BE2C (cell line): ENCODE measurements at regions not wholly inside any gene's neighbourhood (a gene's known extent, or its start where the extent isn't known, plus 50 kb on each side); places are given as distances from the start of the nearest gene placed in this dataset.

Experiments used
- DNase-seq: peaks from one replicate; pipeline ENCODE4 v3.0.0-alpha.2; 2020
- H3K27me3 ChIP-seq: fragments of 250-450 bp; sonication (Bioruptor Pico); 2 replicates; pipeline ENCODE4 v1.5.1; 2020; ENCODE audit warnings: mild to moderate bottlenecking
- H3K36me3 ChIP-seq: fragments of 250-450 bp; sonication (Bioruptor Pico); 2 replicates; pipeline ENCODE4 v1.5.1; 2020; ENCODE audit warnings: mild to moderate bottlenecking
- H3K4me1 ChIP-seq: fragments of 250-450 bp; sonication (Bioruptor Pico); 2 replicates; pipeline ENCODE4 v1.5.1; 2020
- H3K4me3 ChIP-seq: 2 replicates; pipeline ENCODE4 v1.5.1; 2011; ENCODE audit warnings: low read depth, low read length
- H3K9me3 ChIP-seq: fragments of 250-450 bp; sonication (Bioruptor Pico); 2 replicates; pipeline ENCODE4 v1.5.1; 2020
- TF ChIP-seq, protein P1 (sequence below): IDR thresholded peaks from 2 replicates; pipeline ENCODE4 v1.5.1; 2012; ENCODE audit warnings: mild to moderate bottlenecking, low read depth, low read length

DNA sequence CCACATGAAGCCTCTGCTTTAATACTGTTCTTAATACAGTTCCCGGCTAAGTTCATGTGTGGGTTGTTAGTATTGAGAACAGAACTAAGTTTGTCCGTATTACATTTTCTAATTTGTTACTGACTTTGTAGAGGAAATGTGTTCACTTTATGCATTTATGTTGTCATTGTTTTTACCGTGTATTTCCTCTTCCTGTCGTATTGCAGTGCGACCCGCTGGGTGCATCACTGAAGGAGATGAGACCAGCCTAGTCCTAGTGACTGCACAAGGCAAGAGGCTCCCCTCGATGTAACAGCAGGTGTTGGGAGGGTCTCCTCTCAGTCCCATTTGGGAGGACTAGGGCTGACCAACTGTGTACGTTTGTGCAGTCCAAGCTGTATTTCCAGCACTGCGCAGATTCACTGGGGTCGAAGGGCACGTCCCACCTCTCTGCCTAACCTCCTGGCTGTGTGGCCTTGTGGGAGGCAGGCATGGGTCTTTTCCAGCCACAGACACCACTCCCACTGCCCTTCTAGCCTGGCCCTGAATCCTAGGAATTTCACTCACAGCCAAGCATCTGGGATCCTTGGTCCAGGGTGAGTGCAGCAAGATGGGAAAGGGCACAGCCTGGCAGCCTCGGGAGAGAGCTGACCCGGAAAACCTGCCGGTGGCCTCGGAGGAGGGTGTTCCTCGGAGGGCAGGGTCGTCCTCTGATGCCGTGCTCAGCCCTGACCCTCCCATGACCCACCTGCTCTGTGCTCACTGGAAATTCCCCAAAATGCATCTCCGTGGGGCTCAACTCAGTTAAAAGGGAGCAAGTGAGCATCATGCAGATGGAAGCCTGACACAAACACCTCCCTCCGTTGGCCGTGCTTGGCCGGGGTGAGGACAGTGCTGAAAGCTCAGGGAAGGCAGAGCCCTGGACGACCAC, 63.9 kb upstream of the FAM20C start:
- no peaks in the 10 kb centered on the region for H3K36me3 ChIP-seq
- H3K4me1 ChIP-seq = no peaks in the 10 kb centered on the region
- H3K4me3 ChIP-seq = no peak overlapping the region
- no peaks in the 10 kb centered on the region for H3K27me3 ChIP-seq
- TF ChIP-seq, protein P1, sequence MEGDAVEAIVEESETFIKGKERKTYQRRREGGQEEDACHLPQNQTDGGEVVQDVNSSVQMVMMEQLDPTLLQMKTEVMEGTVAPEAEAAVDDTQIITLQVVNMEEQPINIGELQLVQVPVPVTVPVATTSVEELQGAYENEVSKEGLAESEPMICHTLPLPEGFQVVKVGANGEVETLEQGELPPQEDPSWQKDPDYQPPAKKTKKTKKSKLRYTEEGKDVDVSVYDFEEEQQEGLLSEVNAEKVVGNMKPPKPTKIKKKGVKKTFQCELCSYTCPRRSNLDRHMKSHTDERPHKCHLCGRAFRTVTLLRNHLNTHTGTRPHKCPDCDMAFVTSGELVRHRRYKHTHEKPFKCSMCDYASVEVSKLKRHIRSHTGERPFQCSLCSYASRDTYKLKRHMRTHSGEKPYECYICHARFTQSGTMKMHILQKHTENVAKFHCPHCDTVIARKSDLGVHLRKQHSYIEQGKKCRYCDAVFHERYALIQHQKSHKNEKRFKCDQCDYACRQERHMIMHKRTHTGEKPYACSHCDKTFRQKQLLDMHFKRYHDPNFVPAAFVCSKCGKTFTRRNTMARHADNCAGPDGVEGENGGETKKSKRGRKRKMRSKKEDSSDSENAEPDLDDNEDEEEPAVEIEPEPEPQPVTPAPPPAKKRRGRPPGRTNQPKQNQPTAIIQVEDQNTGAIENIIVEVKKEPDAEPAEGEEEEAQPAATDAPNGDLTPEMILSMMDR = no peak
- DNase-seq = no peak
- H3K9me3 ChIP-seq = no peaks in the 10 kb centered on the region

DNA sequence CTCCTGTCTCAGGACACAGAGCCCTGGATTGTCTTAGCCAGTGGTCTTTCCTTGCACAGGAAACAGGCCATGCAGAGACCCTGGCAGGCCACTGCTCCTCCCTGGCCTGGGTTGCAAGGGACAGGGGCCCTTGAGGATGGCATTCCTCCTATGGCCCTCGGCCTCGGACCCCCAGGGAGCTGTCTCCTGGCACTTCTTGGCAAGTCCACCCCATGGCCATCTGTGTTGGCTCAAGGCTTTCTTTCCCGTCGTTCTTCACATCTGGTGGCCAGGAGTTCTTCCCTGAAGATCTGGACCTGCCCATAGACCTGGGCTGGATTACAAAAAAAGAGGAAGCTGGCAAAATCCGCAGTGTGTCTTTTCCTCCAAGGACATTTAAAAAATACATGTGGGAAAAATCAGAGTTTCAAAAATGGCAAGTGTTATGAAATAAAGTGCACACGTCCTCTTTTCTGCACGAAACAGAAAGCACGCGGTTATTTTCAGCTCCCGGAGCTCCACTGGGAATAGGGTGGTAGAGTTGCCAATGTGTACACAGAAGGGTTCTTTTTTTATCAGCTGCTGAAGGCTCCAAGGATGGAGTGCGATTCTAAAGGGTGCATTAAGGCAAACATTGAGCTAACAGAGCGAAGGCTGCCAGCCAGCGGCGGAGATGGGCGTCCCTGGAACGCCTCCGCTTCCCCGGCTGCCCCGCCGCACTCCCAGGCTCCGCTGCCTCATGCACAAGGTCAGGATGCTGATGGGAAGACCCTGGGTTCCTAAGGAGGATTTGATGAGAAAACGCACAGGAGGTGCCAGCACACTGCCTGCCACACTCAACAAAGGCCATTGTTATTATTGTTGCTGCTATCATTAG, 62.8 kb upstream of the FAM20C start:
- Histone ChIP-seq H3K9me3 (no peaks in the 10 kb centered on the region), H3K27me3 (no peaks in the 10 kb centered on the region), H3K4me3 (no peak overlapping the region), H3K4me1 (no peaks in the 10 kb centered on the region), H3K36me3 (no peaks in the 10 kb centered on the region)
- TF ChIP-seq, protein P1 = no peak
- no peak for DNase-seq

GRCh38 chr7:130222-130572, 62.2 kb upstream of the FAM20C start:
- H3K4me1 ChIP-seq = no peaks in the 10 kb centered on the region
- no peak for DNase-seq
- H3K4me3 ChIP-seq = no peak overlapping the region
- H3K27me3 ChIP-seq = no peaks in the 10 kb centered on the region
- no peaks in the 10 kb centered on the region for H3K9me3 ChIP-seq
- TF ChIP-seq, protein P1 = no peak
- no peaks in the 10 kb centered on the region for H3K36me3 ChIP-seq

DNA sequence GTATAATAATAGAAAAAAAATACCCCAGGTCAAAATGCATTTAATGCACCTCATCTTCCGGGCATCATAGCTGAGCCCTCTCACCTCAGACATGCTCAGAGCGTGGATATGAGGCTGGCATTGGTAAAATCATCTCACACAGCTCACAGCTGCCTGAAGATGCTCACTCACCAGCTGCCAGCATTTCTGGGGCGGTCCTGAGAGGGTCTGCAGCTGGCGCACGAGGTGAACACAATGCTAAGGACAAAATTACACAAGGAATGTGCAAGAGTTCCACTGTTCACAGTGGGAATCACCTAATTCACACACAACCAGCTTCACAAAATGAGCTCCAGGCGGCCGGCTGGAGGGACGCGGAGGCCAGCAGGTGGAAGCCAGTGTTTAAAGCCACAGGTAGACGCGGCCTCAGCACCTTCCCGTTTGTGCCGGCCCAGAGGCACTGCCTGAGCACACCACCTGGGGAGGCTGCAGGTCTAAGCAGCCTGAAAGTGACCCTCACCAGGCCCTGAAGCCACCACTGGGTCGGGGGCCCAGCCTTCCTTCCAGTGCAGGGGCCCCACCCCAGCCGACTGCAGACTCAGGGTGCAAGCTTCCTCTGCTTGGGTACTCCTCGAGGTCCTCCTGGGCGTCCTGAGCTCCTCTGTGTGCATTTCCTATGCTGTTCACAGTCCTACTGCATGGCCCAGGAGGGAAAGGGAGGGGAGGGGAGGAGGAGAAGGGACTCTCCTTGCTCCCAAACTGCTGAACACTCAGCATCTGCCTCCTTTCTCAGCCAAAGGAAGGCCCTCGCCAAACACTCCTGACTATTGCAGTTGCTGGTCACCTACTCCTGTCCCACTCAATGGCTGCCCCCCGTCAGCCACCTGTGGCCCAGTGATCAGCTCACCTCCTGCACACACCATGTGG, 61.2 kb upstream of the FAM20C start:
- Histone ChIP-seq H3K4me3 (no peak overlapping the region), H3K9me3 (no peaks in the 10 kb centered on the region), H3K4me1 (no peaks in the 10 kb centered on the region), H3K36me3 (no peaks in the 10 kb centered on the region), H3K27me3 (no peaks in the 10 kb centered on the region)
- TF ChIP-seq, protein P1 = no peak
- no peak for DNase-seq

GRCh38 chr7:131781-132482, 60.4 kb upstream of the FAM20C start:
- H3K9me3 ChIP-seq = no peaks in the 10 kb centered on the region
- TF ChIP-seq, protein P1 = no peak

More at GRCh38 chr7:131781-132482, 60.4 kb upstream of the FAM20C start:
- Histone ChIP-seq H3K4me1 (no peaks in the 10 kb centered on the region), H3K4me3 (no peak overlapping the region), H3K27me3 (no peaks in the 10 kb centered on the region), H3K36me3 (no peaks in the 10 kb centered on the region)
- no peak for DNase-seq
